ENCODE measurements at regions not wholly inside any gene's neighbourhood (a gene's known extent, or its start where the extent isn't known, plus 50 kb on each side); places are given as distances from the start of the nearest gene placed in this dataset.

GRCh38 chr14:55976219-55976618 is 142.0 kb upstream of the PELI2 start:
- H3K4me3 Mint-ChIP-seq = no peak overlapping the region
- 90% methylated on average over 3 of the region's 5 CpGs for WGBS (ENCODE audit: insufficient coverage)
- Histone ChIP-seq H3K4me1 (ENCODE audit: control insufficient read depth in 2 of 2, insufficient read depth in 2 of 2, low read length in 2 of 2) (no peaks in the 10 kb centered on the region), H2AFZ (ENCODE audit: insufficient read depth, low read depth, low read length, poor library complexity, severe bottlenecking) (no peak overlapping the region), H3K4me2 (replicated peaks; ENCODE audit: low read depth, low read length, poor library complexity, severe bottlenecking) (no peak overlapping the region), H3K9ac (ENCODE audit: low read length) (no peak overlapping the region), H3K27me3 (replicated peaks in 1 of 4; ENCODE audit: control extremely low read depth in 1 of 4, control insufficient read depth in 3 of 4, insufficient read depth in 4 of 4, low read length in 3 of 4) (no peaks in the 10 kb centered on the region), H3K9me3 (ENCODE audit: control extremely low read depth in 1 of 3, control insufficient read depth in 2 of 3, insufficient read depth in 1 of 3, low read length in 2 of 3) (no peaks in the 10 kb centered on the region), H4K20me1 (ENCODE audit: control insufficient read depth, insufficient read depth, low read length, poor library complexity, severe bottlenecking) (no peaks in the 10 kb centered on the region), H3K79me2 (ENCODE audit: control insufficient read depth, insufficient read depth, low read length) (no peaks in the 10 kb centered on the region), H3K36me3 (replicated peaks in 1 of 2; ENCODE audit: control extremely low read depth in 1 of 2, control insufficient read depth in 1 of 2, extremely low read depth in 1 of 2, insufficient read depth in 2 of 2, low read length in 1 of 2) (no peaks in the 10 kb centered on the region), H3K27ac (ENCODE audit: low read length in 2 of 2) (no peak overlapping the region), H3K4me3 (ENCODE audit: control extremely low read depth in 1 of 5, extremely low read depth in 1 of 5, insufficient read depth in 1 of 5, low read depth in 2 of 5, low read length in 4 of 5) (no peak overlapping the region)
- H3K27me3 Mint-ChIP-seq = peaks cover under 1% of the 10 kb centered on the region
- no peaks in the 10 kb centered on the region for H3K4me1 Mint-ChIP-seq
- ATAC-seq (ENCODE audit: low read depth) (no peak), DNase-seq (no peak)
- CTCF ChIA-PET = no interaction called here
- TF ChIP-seq EZH2 (IDR thresholded peaks at IDR 0.05; ENCODE audit: borderline replicate concordance, insufficient read depth, low read depth, low read length, poor library complexity, severe bottlenecking) (no peak), CTCF (IDR thresholded peaks at IDR 0.05) (no peak)
- POLR2A ChIA-PET = no interaction called here
- intact Hi-C loops (cut with micrococcal nuclease) = no loop called here
- no peaks in the 10 kb centered on the region for H3K9me3 Mint-ChIP-seq (ENCODE audit: insufficient read depth)
- H3K27ac Mint-ChIP-seq = no peak overlapping the region

- Histone ChIP-seq H3K36me3 (replicated peaks in 1 of 2; ENCODE audit: control extremely low read depth in 1 of 2, control insufficient read depth in 1 of 2, extremely low read depth in 1 of 2, insufficient read depth in 2 of 2, low read length in 1 of 2) (no peaks in the 10 kb centered on the region), H3K27ac (ENCODE audit: low read length in 2 of 2) (no peak overlapping the region), H2AFZ (ENCODE audit: insufficient read depth, low read depth, low read length, poor library complexity, severe bottlenecking) (no peak overlapping the region), H3K9ac (ENCODE audit: low read length) (no peak overlapping the region), H3K79me2 (ENCODE audit: control insufficient read depth, insufficient read depth, low read length) (no peaks in the 10 kb centered on the region), H3K4me1 (ENCODE audit: control insufficient read depth in 2 of 2, insufficient read depth in 2 of 2, low read length in 2 of 2) (no peaks in the 10 kb centered on the region), H3K4me2 (replicated peaks; ENCODE audit: low read depth, low read length, poor library complexity, severe bottlenecking) (no peak overlapping the region), H4K20me1 (ENCODE audit: control insufficient read depth, insufficient read depth, low read length, poor library complexity, severe bottlenecking) (no peaks in the 10 kb centered on the region), H3K27me3 (replicated peaks in 1 of 4; ENCODE audit: control extremely low read depth in 1 of 4, control insufficient read depth in 3 of 4, insufficient read depth in 4 of 4, low read length in 3 of 4) (no peaks in the 10 kb centered on the region), H3K9me3 (ENCODE audit: control extremely low read depth in 1 of 3, control insufficient read depth in 2 of 3, insufficient read depth in 1 of 3, low read length in 2 of 3) (no peaks in the 10 kb centered on the region), H3K4me3 (ENCODE audit: control extremely low read depth in 1 of 5, extremely low read depth in 1 of 5, insufficient read depth in 1 of 5, low read depth in 2 of 5, low read length in 4 of 5) (no peak overlapping the region)
- Mint-ChIP-seq H3K27ac (no peak overlapping the region), H3K27me3 (no peaks in the 10 kb centered on the region), H3K9me3 (ENCODE audit: insufficient read depth) (no peaks in the 10 kb centered on the region), H3K4me3 (no peak overlapping the region), H3K4me1 (no peaks in the 10 kb centered on the region)
- ChIA-PET POLR2A (no interaction called here), CTCF (no interaction called here)
- TF ChIP-seq EZH2 (IDR thresholded peaks at IDR 0.05; ENCODE audit: borderline replicate concordance, insufficient read depth, low read depth, low read length, poor library complexity, severe bottlenecking) (no peak), CTCF (IDR thresholded peaks at IDR 0.05) (no peak)
- ATAC-seq (ENCODE audit: low read depth) (no peak), DNase-seq (no peak)
- WGBS (ENCODE audit: insufficient coverage) = 78% methylated on average over 1 of the region's 3 CpGs
- intact Hi-C loops (cut with micrococcal nuclease) = no loop called here
Observed at GRCh38 chr14:55976655-55977054, 141.6 kb upstream of the PELI2 start.

Data from B cell (primary cell).